Gastrocnemius medialis (tissue), 4 donors: ENCODE measurements at regions not wholly inside any gene's neighbourhood (a gene's known extent, or its start where the extent isn't known, plus 50 kb on each side); places are given as distances from the start of the nearest gene placed in this dataset.

Source experiments
- POLR2A ChIP-seq, 2 donors: fragments of 450-650 bp; IDR thresholded peaks; one replicate each; pipeline ENCODE4 v1.6.1; 2017; ENCODE audit warnings: antibody characterized with exemption in 2 of 2, mild to moderate bottlenecking in 2 of 2, moderate library complexity in 2 of 2
- TF ChIP-seq, protein P1 (sequence below), 5 experiments: fragments of 450-650 bp in 3 of 5; fragments of 200-600 bp in 2 of 5; sonication (generic) in 2 of 5; IDR thresholded peaks in 4 of 5; conservative IDR thresholded peaks in 1 of 5; 1 replicate in 4 of 5; 2 replicates in 1 of 5; pipeline ENCODE4 v1.5.1; 2016 to 2019; ENCODE audit warnings: antibody characterized with exemption in 5 of 5, mild to moderate bottlenecking in 3 of 5, moderate library complexity in 3 of 5

DNA sequence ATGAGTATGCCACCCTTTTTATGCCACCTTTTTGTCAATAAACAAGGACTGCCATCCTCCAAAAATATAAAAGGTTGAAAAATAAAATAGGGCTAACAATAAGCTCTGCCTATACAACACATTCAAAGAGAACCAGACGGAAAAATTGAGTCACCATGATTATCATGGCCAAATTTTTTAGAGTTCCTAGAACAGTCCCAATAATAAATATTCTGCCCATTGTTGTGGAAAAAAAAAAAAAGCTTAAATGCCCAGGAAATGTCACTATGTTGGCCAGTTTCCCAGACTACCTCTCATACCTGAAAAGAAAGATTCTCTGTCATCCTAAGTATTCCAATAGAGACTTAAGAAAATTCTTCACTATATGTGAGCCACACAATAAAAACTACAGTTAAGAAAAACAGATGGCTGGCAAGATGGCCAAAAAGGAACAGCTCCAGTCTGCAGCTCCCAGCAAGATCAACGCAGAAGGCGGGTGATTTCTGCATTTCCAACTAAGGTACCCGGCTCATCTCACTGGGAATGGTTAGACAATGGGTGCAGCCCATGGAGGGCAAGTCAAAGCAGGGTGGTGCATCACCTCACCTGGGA is 149.0 kb downstream of the TMEM161B start:
- TF ChIP-seq, protein P1, sequence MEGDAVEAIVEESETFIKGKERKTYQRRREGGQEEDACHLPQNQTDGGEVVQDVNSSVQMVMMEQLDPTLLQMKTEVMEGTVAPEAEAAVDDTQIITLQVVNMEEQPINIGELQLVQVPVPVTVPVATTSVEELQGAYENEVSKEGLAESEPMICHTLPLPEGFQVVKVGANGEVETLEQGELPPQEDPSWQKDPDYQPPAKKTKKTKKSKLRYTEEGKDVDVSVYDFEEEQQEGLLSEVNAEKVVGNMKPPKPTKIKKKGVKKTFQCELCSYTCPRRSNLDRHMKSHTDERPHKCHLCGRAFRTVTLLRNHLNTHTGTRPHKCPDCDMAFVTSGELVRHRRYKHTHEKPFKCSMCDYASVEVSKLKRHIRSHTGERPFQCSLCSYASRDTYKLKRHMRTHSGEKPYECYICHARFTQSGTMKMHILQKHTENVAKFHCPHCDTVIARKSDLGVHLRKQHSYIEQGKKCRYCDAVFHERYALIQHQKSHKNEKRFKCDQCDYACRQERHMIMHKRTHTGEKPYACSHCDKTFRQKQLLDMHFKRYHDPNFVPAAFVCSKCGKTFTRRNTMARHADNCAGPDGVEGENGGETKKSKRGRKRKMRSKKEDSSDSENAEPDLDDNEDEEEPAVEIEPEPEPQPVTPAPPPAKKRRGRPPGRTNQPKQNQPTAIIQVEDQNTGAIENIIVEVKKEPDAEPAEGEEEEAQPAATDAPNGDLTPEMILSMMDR (IDR thresholded peaks at IDR 0.05 in 4 of 5, conservative IDR thresholded peaks at IDR 0.05 in 1 of 5), result no peak
- TF ChIP-seq POLR2A (IDR thresholded peaks at IDR 0.05), result no peak
